Hematopoietic multipotent progenitor cell (in vitro differentiated cells): ENCODE measurements at regions not wholly inside any gene's neighbourhood (a gene's known extent, or its start where the extent isn't known, plus 50 kb on each side); places are given as distances from the start of the nearest gene placed in this dataset.

Source experiments
- DNase-seq, 3 donors: peaks; one replicate each; pipeline ENCODE4 v3.0.0-alpha.2; 2011 to 2015; ENCODE audit warnings: low read depth in 2 of 3, low spot score in 2 of 3

DNA sequence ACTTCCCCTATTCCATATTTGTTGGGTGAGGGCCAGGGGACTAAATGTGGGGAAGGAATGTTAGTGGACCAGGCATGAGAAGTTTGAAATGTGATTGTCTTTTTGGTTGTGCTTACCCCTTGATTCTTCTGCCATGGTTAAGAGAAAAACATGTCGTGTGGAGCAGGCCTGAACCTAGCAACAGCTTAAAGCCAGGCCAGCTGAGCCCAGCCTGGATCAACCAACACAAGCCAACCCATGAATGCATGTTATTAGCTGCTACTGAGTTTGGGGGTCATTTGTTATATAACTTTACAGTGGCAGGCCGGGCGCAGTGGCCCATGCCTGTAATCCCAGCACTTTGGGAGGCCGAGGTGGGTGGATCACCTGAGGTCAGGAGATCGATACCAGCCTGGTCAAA lies 52.4 kb upstream of the TRIO start:
- DNase-seq: no peak

GRCh38 chr5:14090290-14090689 lies 52.9 kb upstream of the TRIO start:
- DNase-seq: no peak

- DNase-seq: no peak
Observed at GRCh38 chr5:14089198-14089597, 53.9 kb upstream of the TRIO start.

DNA sequence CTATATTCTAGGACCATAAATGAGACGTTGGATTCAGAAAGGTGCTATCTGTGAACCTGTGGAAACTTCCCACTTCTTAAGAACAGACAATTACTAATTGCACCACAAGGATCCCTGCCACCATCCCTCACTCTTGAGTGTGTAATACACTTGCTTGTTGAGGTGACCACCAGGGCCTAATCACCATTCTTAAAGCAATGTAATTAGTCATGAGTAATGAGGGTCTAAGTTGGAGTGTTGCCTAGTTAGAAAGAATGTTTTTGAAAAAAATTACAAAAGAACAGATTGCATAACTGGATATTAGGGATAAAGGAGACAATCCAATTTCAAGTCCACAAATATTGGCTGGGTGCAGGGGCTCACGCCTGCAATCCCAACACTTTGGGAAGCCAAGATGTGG lies 56.9 kb upstream of the TRIO start:
- no peak for DNase-seq

DNA sequence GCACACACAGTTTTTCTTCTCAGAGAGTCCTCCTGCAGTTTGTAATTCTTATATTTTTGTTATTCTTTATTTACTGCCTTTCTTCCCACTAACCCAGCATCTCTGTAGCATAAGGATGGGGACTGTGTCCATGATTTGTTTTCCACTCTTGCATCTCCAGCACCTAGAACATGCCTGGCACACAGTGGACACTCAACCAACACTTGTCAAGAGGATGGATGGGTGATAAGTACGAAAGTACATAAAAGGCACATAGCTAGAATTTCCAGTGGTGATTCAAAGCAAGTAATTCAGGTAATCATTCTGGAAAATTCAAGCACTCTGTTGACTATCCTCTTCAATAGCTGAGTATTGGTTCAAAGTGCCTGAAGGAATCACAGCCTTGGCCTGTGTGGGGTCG lies 60.2 kb upstream of the TRIO start:
- no peak for DNase-seq

DNA sequence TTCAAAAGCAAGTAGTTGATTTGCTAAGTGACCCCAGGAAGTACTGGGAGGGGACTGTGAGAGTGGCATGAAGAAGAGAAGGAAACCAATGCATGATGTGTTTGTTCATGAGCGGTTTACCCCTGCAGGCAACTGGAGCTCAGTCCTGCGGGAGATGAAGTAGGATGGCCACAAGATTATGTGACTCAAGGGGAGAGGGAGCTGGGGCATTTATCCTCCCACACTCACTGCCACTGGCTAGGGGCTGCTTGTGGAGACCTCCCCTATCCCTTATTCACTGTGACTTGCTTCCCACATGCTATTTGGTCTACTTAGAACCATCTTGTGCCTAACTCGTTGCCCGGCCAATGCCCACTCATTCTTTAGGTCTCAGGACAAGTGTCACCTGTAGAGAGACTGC lies 60.6 kb upstream of the TRIO start:
- DNase-seq: no peak

- DNase-seq: no peak
Observed at GRCh38 chr5:14081791-14082190, 61.4 kb upstream of the TRIO start.

DNA sequence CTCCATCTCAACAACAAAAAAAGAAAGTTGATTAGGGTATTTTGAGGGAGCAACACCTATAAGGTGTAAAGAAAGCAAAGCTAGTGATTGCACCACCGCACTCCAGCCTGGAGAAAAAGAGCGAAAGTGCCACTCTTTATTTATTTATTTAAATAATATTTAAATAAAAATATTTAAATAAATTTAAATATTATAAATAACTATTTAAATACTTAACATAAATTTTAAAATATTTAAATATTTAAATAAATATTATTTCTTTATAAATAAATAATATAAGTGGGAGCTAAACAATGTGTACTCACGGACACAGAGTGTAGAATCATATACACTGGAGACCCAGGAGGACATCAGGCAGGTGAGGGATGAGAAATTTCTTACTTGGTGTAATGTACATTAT lies 64.4 kb upstream of the TRIO start:
- no peak for DNase-seq

DNA sequence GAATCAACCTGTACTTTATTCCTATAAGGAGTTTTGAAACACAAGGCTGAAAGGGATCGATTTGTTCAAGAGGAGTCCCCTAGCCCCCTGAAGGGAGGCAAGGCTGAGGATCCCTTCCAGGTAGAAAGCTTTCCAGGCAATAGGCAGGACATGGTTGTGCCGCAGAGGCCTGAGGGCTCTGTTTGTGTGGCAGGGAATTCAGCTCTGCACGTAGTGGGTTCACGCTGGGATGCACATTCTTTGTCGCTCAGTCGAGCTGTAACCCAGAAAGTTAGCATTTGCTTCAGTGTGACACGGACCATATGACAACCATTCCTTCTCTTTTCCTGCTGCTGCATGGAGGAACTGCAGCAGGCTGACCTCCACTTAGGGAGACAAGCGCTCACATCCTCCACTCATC lies 65.6 kb upstream of the TRIO start:
- DNase-seq: no peak

DNA sequence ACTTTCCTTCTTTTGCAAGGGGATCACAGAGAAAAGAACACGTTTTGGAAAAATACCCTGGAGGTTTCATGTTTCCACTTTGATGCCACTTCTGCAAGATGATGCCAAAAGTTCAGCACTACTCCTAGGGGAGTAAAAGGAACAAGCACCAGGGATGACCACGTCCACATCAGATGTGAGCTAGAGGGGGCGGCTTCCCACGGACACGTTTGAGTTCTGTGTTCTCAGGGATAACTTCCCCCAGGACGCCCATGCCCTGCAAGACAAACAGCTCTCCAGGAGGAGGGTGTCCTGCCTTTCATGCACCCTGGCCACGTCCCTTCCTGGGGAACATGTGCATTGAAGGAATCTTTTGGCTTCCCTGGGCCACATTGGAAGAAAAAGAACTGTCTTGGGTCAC lies 66.6 kb upstream of the TRIO start:
- no peak for DNase-seq

DNA sequence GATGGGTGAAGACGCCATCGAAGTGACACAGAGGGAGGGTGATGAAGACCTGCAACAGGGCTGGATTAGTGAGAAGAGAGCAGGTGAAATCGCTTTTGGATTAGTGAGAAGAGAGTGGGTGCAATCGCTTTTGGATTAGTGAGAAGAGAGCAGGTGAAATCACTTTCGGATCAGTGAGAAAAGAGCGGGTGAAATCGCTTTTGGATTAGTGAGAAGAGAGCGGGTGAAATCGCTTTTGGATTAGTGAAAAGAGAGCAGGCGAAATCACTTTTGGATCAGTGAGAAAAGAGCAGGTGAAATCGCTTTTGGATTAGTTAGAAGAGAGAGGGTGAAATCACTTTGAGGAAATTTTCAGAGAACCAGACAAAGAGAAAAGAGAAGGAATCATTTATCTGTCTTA lies 67.2 kb upstream of the TRIO start:
- no peak for DNase-seq

- DNase-seq: no peak
Observed at GRCh38 chr5:14071433-14071832, 71.7 kb upstream of the TRIO start.

DNA sequence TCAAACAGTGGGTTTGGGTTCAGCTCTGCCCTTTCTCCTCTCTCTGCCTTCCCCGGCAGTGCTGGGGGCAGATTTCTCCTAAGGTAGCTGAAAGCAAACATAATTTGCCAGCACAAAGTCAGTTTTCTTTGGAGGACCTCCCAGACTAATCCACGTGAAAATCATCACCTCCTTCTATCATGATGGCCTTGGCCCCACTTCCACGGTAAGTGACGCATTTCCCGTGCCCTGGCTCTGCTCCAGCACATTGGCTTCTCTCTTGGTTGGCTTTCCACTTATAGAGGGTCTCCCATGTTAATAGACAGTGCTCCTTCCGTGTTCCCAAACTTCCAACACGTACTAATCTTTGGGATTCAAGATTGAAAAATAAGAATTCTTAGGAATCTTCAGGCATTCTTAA lies 74.1 kb upstream of the TRIO start:
- DNase-seq: no peak

GRCh38 chr5:14068136-14068535 lies 75.0 kb upstream of the TRIO start:
- DNase-seq: no peak

GRCh38 chr5:14066326-14066725 lies 76.8 kb upstream of the TRIO start:
- no peak for DNase-seq

DNA sequence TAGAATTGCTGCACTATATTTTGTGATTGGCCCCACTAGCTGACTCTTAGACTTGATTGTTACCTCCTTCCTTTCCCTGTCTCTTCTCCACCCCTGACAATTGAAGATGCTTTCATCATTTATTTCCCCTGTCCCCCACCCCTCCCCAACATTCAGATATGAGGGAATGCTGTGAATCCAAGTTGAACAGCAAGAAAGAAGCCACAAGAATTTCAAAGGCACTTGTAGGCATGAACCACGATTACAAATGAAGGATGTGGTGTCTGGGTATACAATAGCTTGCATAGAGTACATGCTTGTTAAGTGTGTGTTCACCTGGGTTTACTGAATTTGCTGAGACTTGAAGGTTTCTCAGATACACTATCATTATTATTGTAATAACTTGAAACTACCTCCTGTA lies 78.3 kb upstream of the TRIO start:
- no peak for DNase-seq

DNA sequence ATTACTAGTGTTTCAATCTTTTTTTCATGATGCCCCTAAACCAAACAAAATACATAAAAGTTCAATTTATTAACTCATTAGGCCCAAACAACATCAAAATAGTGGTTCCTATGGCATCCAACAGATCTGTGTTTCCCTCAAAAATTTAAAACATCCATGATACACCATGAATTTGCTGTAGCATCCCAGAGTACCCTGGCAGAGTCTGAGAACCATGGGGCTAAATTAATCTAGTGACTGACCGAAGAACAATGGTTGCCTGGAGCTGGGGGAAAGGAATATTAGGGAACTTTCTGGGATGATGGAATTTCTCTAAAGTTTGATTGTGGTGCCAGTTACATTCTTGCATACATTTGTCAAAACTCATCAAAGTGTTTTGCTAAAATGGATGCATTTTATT lies 79.5 kb upstream of the TRIO start:
- no peak for DNase-seq

DNA sequence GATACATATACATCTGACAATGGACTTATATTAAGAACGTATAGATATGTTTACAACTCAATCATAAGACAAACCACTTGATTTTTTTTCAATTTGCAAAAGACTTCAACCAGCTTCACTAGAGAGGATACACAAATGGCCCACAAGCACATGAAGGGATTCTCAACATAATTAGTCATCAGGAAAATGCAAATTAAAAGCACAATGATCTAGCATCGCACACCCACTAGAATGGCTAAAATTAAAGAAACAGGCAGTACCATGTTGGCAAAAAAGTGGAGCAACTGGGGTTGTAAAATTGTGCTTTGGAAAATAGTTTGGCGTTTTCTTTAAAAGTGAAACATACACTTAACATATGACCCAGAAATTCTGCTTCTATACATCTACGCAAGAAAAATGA lies 80.0 kb upstream of the TRIO start:
- DNase-seq: no peak

DNA sequence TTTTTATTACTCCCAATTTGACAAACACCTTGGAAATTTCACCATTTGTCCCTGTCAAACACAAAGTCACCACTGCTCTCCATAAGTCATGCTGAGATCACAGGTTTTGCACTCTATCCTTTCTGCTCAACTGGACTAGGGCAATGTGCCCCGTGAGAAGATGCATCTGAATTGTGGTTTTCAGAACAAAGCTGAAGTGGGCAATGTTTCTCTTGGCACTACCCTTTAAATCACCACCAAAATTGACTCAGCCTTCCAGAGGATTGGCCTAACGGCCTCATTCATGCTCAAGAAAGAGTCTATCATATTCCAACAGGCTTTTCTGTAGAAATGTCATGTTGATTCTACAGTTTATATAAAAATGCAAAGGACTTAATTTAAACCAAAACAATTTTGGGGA lies 81.0 kb upstream of the TRIO start:
- DNase-seq: no peak

DNA sequence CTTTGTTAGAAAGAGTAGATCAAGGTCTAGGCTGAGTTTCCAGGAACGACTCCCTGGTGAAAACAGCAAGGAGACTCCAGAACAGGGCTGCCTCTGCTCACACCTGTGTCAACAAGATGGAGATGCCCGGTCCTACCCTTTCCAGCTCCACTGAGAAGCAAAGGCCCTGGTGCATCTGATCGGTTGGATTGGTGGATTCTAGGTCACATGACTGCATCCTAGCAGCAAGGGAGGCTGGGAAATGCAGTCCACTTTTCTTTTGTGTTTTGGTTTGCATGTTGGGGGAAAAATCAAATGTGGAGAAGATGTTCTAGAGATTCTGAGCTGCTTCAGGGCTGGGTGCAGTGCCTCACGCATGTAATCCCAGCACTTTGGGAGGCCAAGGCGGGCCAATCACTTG lies 82.0 kb upstream of the TRIO start:
- DNase-seq: no peak

DNA sequence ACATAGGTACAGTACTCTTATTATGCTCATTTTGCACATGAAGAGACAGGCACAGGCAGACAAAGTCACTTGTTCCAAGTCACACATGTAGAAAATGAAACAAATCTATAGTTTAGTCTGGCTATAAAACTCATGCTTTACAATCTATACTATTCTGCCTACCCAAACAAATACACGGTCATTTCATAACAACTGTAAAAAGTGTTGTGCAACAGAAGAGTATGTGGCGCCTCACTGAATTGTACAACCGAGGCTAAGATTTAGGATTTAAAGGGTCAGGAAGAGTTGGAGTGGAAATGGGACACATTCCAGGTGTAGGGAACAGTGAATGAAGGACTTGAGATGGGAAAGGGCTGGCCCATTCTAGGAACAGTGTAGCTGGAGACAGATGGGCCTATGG lies 82.9 kb upstream of the TRIO start:
- no peak for DNase-seq

GRCh38 chr5:14059810-14060209 lies 83.3 kb upstream of the TRIO start:
- DNase-seq: no peak

DNA sequence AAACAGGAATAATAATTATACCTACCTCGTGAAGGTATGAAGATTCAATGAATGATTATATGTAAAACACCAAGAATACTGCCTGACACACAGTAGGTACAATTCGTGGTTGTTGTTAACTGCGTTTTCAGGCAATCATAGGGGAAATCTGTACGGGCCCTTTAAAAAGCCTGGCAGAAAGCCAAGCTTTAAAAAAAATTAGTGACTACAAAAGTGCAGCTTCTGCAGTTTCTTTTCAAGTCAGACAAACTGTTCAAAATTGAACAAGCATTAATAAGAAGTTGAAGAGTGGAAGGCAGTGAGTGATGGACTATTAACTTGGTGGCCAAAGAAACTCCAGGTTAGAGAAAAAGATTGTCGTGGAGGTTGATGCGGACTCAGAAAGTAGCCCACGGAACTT lies 85.9 kb upstream of the TRIO start:
- DNase-seq: no peak

DNA sequence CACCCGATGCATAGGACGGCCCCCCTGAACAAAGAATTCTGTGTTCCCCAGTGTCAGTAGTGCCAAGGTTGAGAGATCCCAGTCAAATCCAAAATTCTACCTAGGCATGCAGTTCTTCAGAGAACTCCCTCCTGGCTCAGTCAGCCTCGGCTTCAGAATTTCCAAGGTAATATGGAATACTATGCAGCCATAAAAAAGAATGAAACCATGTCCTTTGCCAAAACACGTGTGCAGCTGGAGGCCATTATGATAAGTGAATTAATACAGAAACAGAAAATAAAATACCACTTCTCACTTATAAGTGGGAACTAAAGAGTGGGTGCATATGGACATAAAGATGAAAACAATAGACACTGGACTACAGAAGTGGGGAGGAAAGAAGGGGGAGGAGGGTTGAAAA lies 87.1 kb upstream of the TRIO start:
- no peak for DNase-seq
